ENCODE measurements at regions not wholly inside any gene's neighbourhood (a gene's known extent, or its start where the extent isn't known, plus 50 kb on each side); places are given as distances from the start of the nearest gene placed in this dataset.
"Not testable (repeated sequence)": the region's sequence is repeated elsewhere in the genome, so short reads cannot be mapped to it uniquely, and the experiment has no call there.

- no peak for DNase-seq
Measured at GRCh38 chr10:29784175-29784773, 149.5 kb upstream of the SVIL start.

- DNase-seq, result no peak
Measured at GRCh38 chr10:29783201-29783947, 148.6 kb upstream of the SVIL start.

GRCh38 chr10:29780639-29781038 lies 145.9 kb upstream of the SVIL start:
- DNase-seq, result no peak

GRCh38 chr10:29780096-29780495 lies 145.3 kb upstream of the SVIL start:
- no peak for DNase-seq

- no peak for DNase-seq
Measured at GRCh38 chr10:29776246-29776645, 141.5 kb upstream of the SVIL start.

- DNase-seq, result no peak
Measured at GRCh38 chr10:29774475-29774874, 139.7 kb upstream of the SVIL start.

- no peak for DNase-seq
Measured at GRCh38 chr10:29773675-29774091, 138.9 kb upstream of the SVIL start.

GRCh38 chr10:29772403-29772802 lies 137.6 kb upstream of the SVIL start:
- no peak for DNase-seq

- no peak for DNase-seq
Measured at GRCh38 chr10:29771376-29771775, 136.6 kb upstream of the SVIL start.

GRCh38 chr10:29769277-29769676 lies 134.5 kb upstream of the SVIL start:
- not testable (repeated sequence) for DNase-seq

- no peak for DNase-seq
Measured at GRCh38 chr10:29767968-29768367, 133.2 kb upstream of the SVIL start.

GRCh38 chr10:29766753-29767152 lies 132.0 kb upstream of the SVIL start:
- no peak for DNase-seq

GRCh38 chr10:29765330-29765729 lies 130.6 kb upstream of the SVIL start:
- DNase-seq, result no peak

- DNase-seq, result no peak
Measured at GRCh38 chr10:29763396-29763795, 128.6 kb upstream of the SVIL start.

GRCh38 chr10:29761916-29762315 lies 127.1 kb upstream of the SVIL start:
- no peak for DNase-seq

GRCh38 chr10:29760138-29760900 lies 125.5 kb upstream of the SVIL start:
- DNase-seq, result no peak

GRCh38 chr10:29757551-29758297 lies 123.0 kb upstream of the SVIL start:
- no peak for DNase-seq

GRCh38 chr10:29756451-29756850 lies 121.7 kb upstream of the SVIL start:
- DNase-seq, result no peak

- no peak for DNase-seq
Measured at GRCh38 chr10:29753283-29753682, 118.5 kb upstream of the SVIL start.

GRCh38 chr10:29751684-29752083 lies 116.9 kb upstream of the SVIL start:
- DNase-seq, result no peak

- no peak for DNase-seq
Measured at GRCh38 chr10:29751240-29751639, 116.5 kb upstream of the SVIL start.

- DNase-seq, result no peak
Measured at GRCh38 chr10:29749150-29749549, 114.4 kb upstream of the SVIL start.

- no peak for DNase-seq
Measured at GRCh38 chr10:29748109-29748650, 113.4 kb upstream of the SVIL start.

Data from stimulated activated CD4-positive, alpha-beta T cell treated with anti-CD3 and anti-CD28 coated beads, Interleukin-4, amount 100 ng/mL, for 1 hour (primary cell).